Right lobe of liver (tissue), 4 donors: ENCODE measurements at regions not wholly inside any gene's neighbourhood (a gene's known extent, or its start where the extent isn't known, plus 50 kb on each side); places are given as distances from the start of the nearest gene placed in this dataset.

ENCODE experiments used
- POLR2A ChIP-seq: fragments of 450-650 bp; IDR thresholded peaks from one replicate; pipeline ENCODE4 v1.6.1; 2017; ENCODE audit warnings: antibody characterized with exemption, mild to moderate bottlenecking
- TF ChIP-seq, protein P1 (sequence below), 4 donors: fragments of 200-600 bp in 3 of 4; fragments of 450-650 bp in 1 of 4; IDR thresholded peaks; one replicate each; pipeline versions ENCODE4 v1.5.1 to v1.8.0; 2016 to 2022; ENCODE audit warnings: antibody characterized with exemption in 4 of 4, mild to moderate bottlenecking in 2 of 4
- donor health status: DM: no; HTN: no; CAD: no.
- donor health status: DM: no; HTN: no; CAD: no.
- donor health status: DM: no; HTN: yes; CAD: no.

DNA sequence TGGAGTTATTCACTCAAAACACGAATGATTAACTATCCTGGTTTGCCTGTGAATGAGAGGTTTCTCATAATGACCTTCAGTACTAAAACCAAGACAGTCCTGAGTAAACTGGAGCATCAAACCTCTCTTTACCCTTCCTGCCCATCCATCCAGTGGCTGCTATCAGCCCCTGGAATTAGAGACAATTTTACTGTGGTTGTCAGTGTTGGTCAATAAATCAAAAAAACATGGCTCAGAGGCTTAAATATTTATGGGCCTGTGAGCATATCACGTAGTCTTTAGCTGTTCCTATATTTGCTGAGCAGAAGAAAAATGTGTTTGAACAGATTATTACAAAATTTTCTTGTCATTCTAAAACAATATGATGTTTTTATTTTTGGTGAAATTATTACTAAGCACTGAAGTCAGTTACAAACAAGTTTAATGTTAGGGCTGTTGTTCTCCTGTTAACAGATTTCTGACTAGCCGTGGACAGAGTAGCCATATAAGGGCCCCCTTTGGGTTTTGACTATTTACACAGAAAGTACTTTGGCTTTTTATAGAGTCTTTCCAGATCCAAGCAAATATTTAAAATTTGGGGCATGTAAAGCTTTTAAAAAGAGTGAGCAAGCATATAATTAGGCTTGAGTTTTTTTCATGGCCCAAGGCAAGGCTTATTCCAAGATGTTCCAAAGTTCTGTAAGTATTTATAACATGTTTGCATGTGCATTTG, 580.9 kb downstream of the DIPK2A start:
- TF ChIP-seq, protein P1, sequence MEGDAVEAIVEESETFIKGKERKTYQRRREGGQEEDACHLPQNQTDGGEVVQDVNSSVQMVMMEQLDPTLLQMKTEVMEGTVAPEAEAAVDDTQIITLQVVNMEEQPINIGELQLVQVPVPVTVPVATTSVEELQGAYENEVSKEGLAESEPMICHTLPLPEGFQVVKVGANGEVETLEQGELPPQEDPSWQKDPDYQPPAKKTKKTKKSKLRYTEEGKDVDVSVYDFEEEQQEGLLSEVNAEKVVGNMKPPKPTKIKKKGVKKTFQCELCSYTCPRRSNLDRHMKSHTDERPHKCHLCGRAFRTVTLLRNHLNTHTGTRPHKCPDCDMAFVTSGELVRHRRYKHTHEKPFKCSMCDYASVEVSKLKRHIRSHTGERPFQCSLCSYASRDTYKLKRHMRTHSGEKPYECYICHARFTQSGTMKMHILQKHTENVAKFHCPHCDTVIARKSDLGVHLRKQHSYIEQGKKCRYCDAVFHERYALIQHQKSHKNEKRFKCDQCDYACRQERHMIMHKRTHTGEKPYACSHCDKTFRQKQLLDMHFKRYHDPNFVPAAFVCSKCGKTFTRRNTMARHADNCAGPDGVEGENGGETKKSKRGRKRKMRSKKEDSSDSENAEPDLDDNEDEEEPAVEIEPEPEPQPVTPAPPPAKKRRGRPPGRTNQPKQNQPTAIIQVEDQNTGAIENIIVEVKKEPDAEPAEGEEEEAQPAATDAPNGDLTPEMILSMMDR (IDR thresholded peaks at IDR 0.05): no peak
- TF ChIP-seq POLR2A: no peak
